Ovary (tissue), 3 donors: ENCODE measurements at regions not wholly inside any gene's neighbourhood (a gene's known extent, or its start where the extent isn't known, plus 50 kb on each side); places are given as distances from the start of the nearest gene placed in this dataset.

ENCODE experiments used
- POLR2A ChIP-seq: fragments of 450-650 bp; IDR thresholded peaks from one replicate; pipeline ENCODE4 v1.6.1; 2017; ENCODE audit warnings: antibody characterized with exemption, mild to moderate bottlenecking, moderate library complexity
- TF ChIP-seq, protein P1 (sequence below), 3 donors: fragments of 450-650 bp in 2 of 3; fragments of 200-600 bp in 1 of 3; IDR thresholded peaks; one replicate each; pipeline versions ENCODE4 v1.5.1 to v1.8.0; 2016 to 2022; ENCODE audit warnings: antibody characterized with exemption in 3 of 3, mild to moderate bottlenecking in 1 of 3
- donor health status: DM: no; HTN: no; CAD: no.

DNA sequence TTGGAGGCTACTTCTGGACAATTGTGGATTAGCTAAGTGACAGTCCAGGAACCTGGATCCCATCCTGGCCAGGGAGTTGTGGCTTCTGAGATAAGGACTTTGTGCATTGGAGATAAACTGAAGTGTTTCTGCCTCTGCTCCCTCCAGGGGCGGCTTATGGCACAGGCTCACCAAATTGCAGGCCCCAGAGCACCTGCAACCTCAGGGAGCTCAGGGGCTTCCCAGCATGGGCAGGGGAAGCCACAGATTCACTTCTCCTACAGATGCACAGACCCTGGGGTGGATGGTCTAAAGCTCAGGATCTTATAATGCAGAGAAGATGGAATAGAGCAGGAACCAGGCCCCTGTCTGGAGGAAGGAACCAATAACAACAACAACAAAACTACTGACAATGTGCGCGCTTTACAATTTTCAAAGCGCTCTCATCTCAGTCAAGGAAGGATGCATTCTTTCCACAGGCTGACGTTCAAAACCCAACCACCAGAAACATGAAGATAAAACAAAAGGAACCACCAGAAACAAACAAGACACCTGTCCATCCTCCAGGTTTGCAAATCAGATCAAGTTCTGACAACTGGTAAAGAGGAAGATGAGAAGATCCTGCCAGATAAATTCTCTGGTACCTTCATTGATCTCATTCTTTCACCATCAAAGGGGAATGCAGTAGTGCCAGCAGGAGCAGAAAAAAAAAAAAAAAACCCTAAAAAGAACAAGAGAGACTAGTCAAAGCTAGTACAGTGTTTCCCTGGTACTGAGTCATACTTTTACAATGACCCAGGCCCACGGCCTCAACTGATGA lies 121.0 kb upstream of the IRF2BP2 start:
- TF ChIP-seq, protein P1, sequence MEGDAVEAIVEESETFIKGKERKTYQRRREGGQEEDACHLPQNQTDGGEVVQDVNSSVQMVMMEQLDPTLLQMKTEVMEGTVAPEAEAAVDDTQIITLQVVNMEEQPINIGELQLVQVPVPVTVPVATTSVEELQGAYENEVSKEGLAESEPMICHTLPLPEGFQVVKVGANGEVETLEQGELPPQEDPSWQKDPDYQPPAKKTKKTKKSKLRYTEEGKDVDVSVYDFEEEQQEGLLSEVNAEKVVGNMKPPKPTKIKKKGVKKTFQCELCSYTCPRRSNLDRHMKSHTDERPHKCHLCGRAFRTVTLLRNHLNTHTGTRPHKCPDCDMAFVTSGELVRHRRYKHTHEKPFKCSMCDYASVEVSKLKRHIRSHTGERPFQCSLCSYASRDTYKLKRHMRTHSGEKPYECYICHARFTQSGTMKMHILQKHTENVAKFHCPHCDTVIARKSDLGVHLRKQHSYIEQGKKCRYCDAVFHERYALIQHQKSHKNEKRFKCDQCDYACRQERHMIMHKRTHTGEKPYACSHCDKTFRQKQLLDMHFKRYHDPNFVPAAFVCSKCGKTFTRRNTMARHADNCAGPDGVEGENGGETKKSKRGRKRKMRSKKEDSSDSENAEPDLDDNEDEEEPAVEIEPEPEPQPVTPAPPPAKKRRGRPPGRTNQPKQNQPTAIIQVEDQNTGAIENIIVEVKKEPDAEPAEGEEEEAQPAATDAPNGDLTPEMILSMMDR (IDR thresholded peaks at IDR 0.05), result no peak
- TF ChIP-seq POLR2A, result no peak
